B cell (primary cell): ENCODE measurements at regions not wholly inside any gene's neighbourhood (a gene's known extent, or its start where the extent isn't known, plus 50 kb on each side); places are given as distances from the start of the nearest gene placed in this dataset.

Source experiments
- CTCF ChIP-seq: fragments of 200-600 bp; IDR thresholded peaks from one replicate; pipeline ENCODE4 v1.8.0; 2022; ENCODE audit warnings: antibody characterized with exemption, mild to moderate bottlenecking
- EZH2 ChIP-seq: IDR thresholded peaks from 2 replicates; pipeline ENCODE4 v1.6.1; 2012; ENCODE audit warnings: borderline replicate concordance, low read depth, mild to moderate bottlenecking, moderate library complexity, low read length; ENCODE audit not compliant: insufficient read depth, poor library complexity, severe bottlenecking

- TF ChIP-seq CTCF: no peak
- no peak for TF ChIP-seq EZH2
Measured at GRCh38 chr16:51936846-51937245, 610.1 kb downstream of the TOX3 start.
